ENCODE measurements at regions not wholly inside any gene's neighbourhood (a gene's known extent, or its start where the extent isn't known, plus 50 kb on each side); places are given as distances from the start of the nearest gene placed in this dataset.
A peak's percentile ranks its signal among the peaks of the same experiment; 100 is the strongest.
"Not testable (repeated sequence)": the region's sequence is repeated elsewhere in the genome, so short reads cannot be mapped to it uniquely, and the experiment has no call there.

- no peak for DNase-seq (ENCODE audit: low spot score)
These were observed 141.4 kb downstream of the KCNRG start for GRCh38 chr13:50156561-50157127.

GRCh38 chr13:50158385-50159165 lies 143.3 kb downstream of the KCNRG start:
- DNase-seq (ENCODE audit: low spot score), result no peak

- DNase-seq (ENCODE audit: low spot score), result no peak
These were observed 144.4 kb downstream of the KCNRG start for GRCh38 chr13:50159607-50160006.

- DNase-seq (ENCODE audit: low spot score), result peak; percentile 30
These were observed 145.8 kb downstream of the KCNRG start for GRCh38 chr13:50161052-50161451.

- DNase-seq (ENCODE audit: low spot score), result peak; percentile 62
These were observed 146.8 kb downstream of the KCNRG start for GRCh38 chr13:50162001-50162400.

GRCh38 chr13:50162567-50162966 lies 147.3 kb downstream of the KCNRG start:
- no peak for DNase-seq (ENCODE audit: low spot score)

GRCh38 chr13:50167224-50167947 lies 152.1 kb downstream of the KCNRG start:
- no peak for DNase-seq (ENCODE audit: low spot score)

- DNase-seq (ENCODE audit: low spot score), result no peak
These were observed 152.7 kb downstream of the KCNRG start for GRCh38 chr13:50167967-50168366.

- peak; percentile 67 for DNase-seq (ENCODE audit: low spot score)
These were observed 153.5 kb downstream of the KCNRG start for GRCh38 chr13:50168786-50169185.

GRCh38 chr13:50170447-50171037 lies 155.3 kb downstream of the KCNRG start:
- DNase-seq (ENCODE audit: low spot score), result no peak

- no peak for DNase-seq (ENCODE audit: low spot score)
These were observed 156.5 kb downstream of the KCNRG start for GRCh38 chr13:50171590-50172282.

GRCh38 chr13:50173045-50173444 lies 157.8 kb downstream of the KCNRG start:
- not testable (repeated sequence) for DNase-seq (ENCODE audit: low spot score)

- no peak for DNase-seq (ENCODE audit: low spot score)
These were observed 159.4 kb downstream of the KCNRG start for GRCh38 chr13:50174630-50175029.

- no peak for DNase-seq (ENCODE audit: low spot score)
These were observed 164.7 kb downstream of the KCNRG start for GRCh38 chr13:50179977-50180376.

- DNase-seq (ENCODE audit: low spot score), result not testable (repeated sequence)
These were observed 170.8 kb downstream of the KCNRG start for GRCh38 chr13:50185769-50186763.

GRCh38 chr13:50187352-50188029 lies 172.2 kb downstream of the KCNRG start:
- DNase-seq (ENCODE audit: low spot score), result no peak

- no peak for DNase-seq (ENCODE audit: low spot score)
These were observed 173.5 kb downstream of the KCNRG start for GRCh38 chr13:50188696-50189095.

- DNase-seq (ENCODE audit: low spot score), result no peak
These were observed 174.2 kb downstream of the KCNRG start for GRCh38 chr13:50189450-50189849.

- no peak for DNase-seq (ENCODE audit: low spot score)
These were observed 175.8 kb downstream of the KCNRG start for GRCh38 chr13:50191004-50191403.

GRCh38 chr13:50192272-50192813 lies 177.1 kb downstream of the KCNRG start:
- DNase-seq (ENCODE audit: low spot score), result no peak

All from kidney tubule cell (primary cell).